OCI-LY3 (cell line): ENCODE measurements at regions not wholly inside any gene's neighbourhood (a gene's known extent, or its start where the extent isn't known, plus 50 kb on each side); places are given as distances from the start of the nearest gene placed in this dataset.

ENCODE experiments used
- EZH2phosphoT487 ChIP-seq: fragments of 200-600 bp; shearing (Covaris generic); IDR thresholded peaks from 2 replicates; pipeline ENCODE4 v1.6.1; 2018; ENCODE audit warnings: antibody characterized with exemption, mixed run types, low read depth
- TF ChIP-seq, protein P1 (sequence below): fragments of 200-600, 300-600 bp; sonication (generic); IDR thresholded peaks from 2 replicates; pipeline ENCODE4 v1.5.1; 2014; ENCODE audit warnings: antibody characterized with exemption, low read length, low read depth

DNA sequence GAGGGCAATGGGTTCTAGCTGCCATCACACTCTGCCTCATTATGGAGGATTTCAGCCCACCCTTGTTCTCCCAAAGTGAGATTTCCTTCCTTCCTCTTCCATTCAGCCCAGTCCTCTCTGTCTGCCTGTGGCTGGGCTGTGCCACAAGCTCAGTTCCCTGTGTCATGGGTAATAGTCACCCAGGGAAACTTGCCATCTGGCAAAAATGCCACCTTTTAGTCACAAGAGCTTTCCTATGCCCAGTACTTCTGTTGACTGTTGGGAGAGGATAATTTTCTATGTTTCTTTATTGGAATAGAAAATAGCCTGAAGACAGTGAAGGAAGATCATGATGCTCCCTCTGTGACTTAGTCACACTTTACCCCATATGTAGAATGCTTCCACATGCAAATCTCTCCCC lies 71.4 kb downstream of the TLR4 start:
- TF ChIP-seq, protein P1, sequence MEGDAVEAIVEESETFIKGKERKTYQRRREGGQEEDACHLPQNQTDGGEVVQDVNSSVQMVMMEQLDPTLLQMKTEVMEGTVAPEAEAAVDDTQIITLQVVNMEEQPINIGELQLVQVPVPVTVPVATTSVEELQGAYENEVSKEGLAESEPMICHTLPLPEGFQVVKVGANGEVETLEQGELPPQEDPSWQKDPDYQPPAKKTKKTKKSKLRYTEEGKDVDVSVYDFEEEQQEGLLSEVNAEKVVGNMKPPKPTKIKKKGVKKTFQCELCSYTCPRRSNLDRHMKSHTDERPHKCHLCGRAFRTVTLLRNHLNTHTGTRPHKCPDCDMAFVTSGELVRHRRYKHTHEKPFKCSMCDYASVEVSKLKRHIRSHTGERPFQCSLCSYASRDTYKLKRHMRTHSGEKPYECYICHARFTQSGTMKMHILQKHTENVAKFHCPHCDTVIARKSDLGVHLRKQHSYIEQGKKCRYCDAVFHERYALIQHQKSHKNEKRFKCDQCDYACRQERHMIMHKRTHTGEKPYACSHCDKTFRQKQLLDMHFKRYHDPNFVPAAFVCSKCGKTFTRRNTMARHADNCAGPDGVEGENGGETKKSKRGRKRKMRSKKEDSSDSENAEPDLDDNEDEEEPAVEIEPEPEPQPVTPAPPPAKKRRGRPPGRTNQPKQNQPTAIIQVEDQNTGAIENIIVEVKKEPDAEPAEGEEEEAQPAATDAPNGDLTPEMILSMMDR = no peak
- TF ChIP-seq EZH2phosphoT487 = no peak
